Heart right ventricle (tissue), 16 donors: ENCODE measurements at regions not wholly inside any gene's neighbourhood (a gene's known extent, or its start where the extent isn't known, plus 50 kb on each side); places are given as distances from the start of the nearest gene placed in this dataset.

Experiments
- ATAC-seq, 8 donors: fragments of 200-7000 bp; cut with Tn5 transposase; one replicate each; pipeline ENCODE4 v1.9.1; 2020; ENCODE audit warnings: mild to moderate bottlenecking in 8 of 8, moderate library complexity in 8 of 8, moderate number of reproducible peaks in 1 of 8
- DNase-seq, 2 donors: peaks; one replicate each; pipeline ENCODE4 v3.0.0-alpha.2; 2020
- H3K27ac ChIP-seq, 10 donors: fragments of 200-600 bp; sonication (generic) in 2 of 10; one replicate each; pipeline versions ENCODE4 v1.5.0 to v1.8.0; 2020 to 2022; ENCODE audit warnings: mild to moderate bottlenecking in 3 of 10
- H3K27me3 ChIP-seq, 7 donors: fragments of 200-600 bp; one replicate each; pipeline ENCODE4 v1.8.0; 2021 to 2022; ENCODE audit warnings: mild to moderate bottlenecking in 2 of 7
- H3K36me3 ChIP-seq, 9 donors: fragments of 200-600 bp; sonication (generic) in 1 of 9; one replicate each; pipeline versions ENCODE4 v1.5.0 to v1.8.0; 2020 to 2022; ENCODE audit warnings: mild to moderate bottlenecking in 2 of 9
- H3K4me1 ChIP-seq, 9 donors: fragments of 200-600 bp; sonication (generic) in 1 of 9; one replicate each; pipeline versions ENCODE4 v1.5.0 to v1.8.0; 2020 to 2022; ENCODE audit warnings: mild to moderate bottlenecking in 4 of 9
- H3K4me3 ChIP-seq, 10 donors: fragments of 200-600 bp; sonication (generic) in 2 of 10; one replicate each; pipeline versions ENCODE4 v1.5.0 to v1.8.0; 2020 to 2022; ENCODE audit warnings: mild to moderate bottlenecking in 7 of 10, moderate library complexity in 2 of 10
- H3K9me3 ChIP-seq, 11 donors: fragments of 200-600 bp in 10 of 11; sonication (generic) in 2 of 11; one replicate each; pipeline versions ENCODE4 v1.5.0 to v1.8.0; 2013 to 2022; ENCODE audit warnings: mild to moderate bottlenecking in 2 of 11, control low read depth in 1 of 11, moderate library complexity in 1 of 11
- CTCF ChIP-seq, 9 donors: fragments of 200-600 bp; sonication (generic) in 2 of 9; IDR thresholded peaks; one replicate each; pipeline versions ENCODE4 v1.5.0 to v1.8.0; 2021 to 2022; ENCODE audit warnings: antibody characterized with exemption in 9 of 9, mild to moderate bottlenecking in 5 of 9, moderate library complexity in 1 of 9
- WGBS, 2 donors: extraction: QIAGEN DNeasy Blood & Tissue Kit; methylation state at CpG; one replicate each; pipeline ENCODE4 v1.1.7; 2013; ENCODE audit warnings: inconsistent platforms in 1 of 2; 5-methylcytosine and 5-hydroxymethylcytosine counted together
- intact Hi-C, 10 donors: fragments of 100-400 bp; cut with DNase I; formaldehyde crosslinking; loops; one replicate each; pipeline versions ENCODE4 v1.11.1 to v1.14.2; 2022
- donor health status: Arrhythmogenic right ventricular cardiomyopathy.
- donor health status: ischemic (EF 13 %, LVEDD 7.1; RV severe dilation, severe dysfunction).
- donor health status: healthy with polysubstance abuse.
- donor health status: DM: no; HTN: yes; CAD: no.
- donor health status: DM: no; HTN: no; CAD: no.
- donor health status: ischemic (EF 25% LVEDD 6.9; RV normal size, moderate dysfunction).
- donor health status: ischemic (EF 25% LVEDD 5.7; RV mildly dilated, moderate dysfunction).
- donor health status: healthy.
- donor health status: DM: yes; HTN: yes; CAD: no.
- donor health status: Ischemic cardiomyopathy.
- donor health status: ischemic (EF 35%, LVEDD 5.7; RV mildly dilated, moderate dysfunction).
- donor health status: nonischemic (EF 11% LVEDD 7.7; RV severe dilation, severe dysfunction).
- donor health status: DM: yes; HTN: yes; CAD: no.
- donor health status: PGD.
- donor health status: ischemic (EF 29% LVEDD 5.4; RV normal size, mild dysfunction).
- donor health status: nonischemic (EF 23%, LVEDD 6.1; RV moderate dilation, normal function).

GRCh38 chr6:79832723-79833122, 114.6 kb downstream of the ELOVL4 start:
- Histone ChIP-seq H3K36me3 (no peaks in the 10 kb centered on the region), H3K27ac (no peak overlapping the region), H3K4me3 (no peak overlapping the region), H3K4me1 (no peaks in the 10 kb centered on the region), H3K9me3 (no peaks in the 10 kb centered on the region), H3K27me3 (peaks cover 0 to 4% (median 0%) of the 10 kb centered on the region in 7 donors)
- DNase-seq (no peak), ATAC-seq (no peak)
- 36 to 48% methylated on average over 2 of the region's 2 CpGs for WGBS, 2 donors
- intact Hi-C loops: no loop called here
- TF ChIP-seq CTCF (IDR thresholded peaks at IDR 0.05): no peak

- Histone ChIP-seq H3K4me1 (no peaks in the 10 kb centered on the region), H3K27me3 (peaks cover 0 to 3% (median 0%) of the 10 kb centered on the region in 7 donors), H3K9me3 (peaks cover 0 to 11% (median 0%) of the 10 kb centered on the region in 11 donors), H3K27ac (no peak overlapping the region), H3K4me3 (no peak overlapping the region), H3K36me3 (no peaks in the 10 kb centered on the region)
- DNase-seq (no peak), ATAC-seq (no peak)
- intact Hi-C loops: no loop called here
- TF ChIP-seq CTCF (IDR thresholded peaks at IDR 0.05): no peak
- 42 to 51% methylated on average over 2 of the region's 2 CpGs for WGBS, 2 donors
Observed at GRCh38 chr6:79824202-79824601, 123.2 kb downstream of the ELOVL4 start.

GRCh38 chr6:79821859-79822258, 125.5 kb downstream of the ELOVL4 start:
- Histone ChIP-seq H3K36me3 (no peaks in the 10 kb centered on the region), H3K27ac (no peak overlapping the region), H3K4me3 (no peak overlapping the region), H3K27me3 (peaks cover 0 to 3% (median 0%) of the 10 kb centered on the region in 7 donors), H3K4me1 (no peaks in the 10 kb centered on the region), H3K9me3 (peaks cover 0 to 10% (median 0%) of the 10 kb centered on the region in 11 donors)
- intact Hi-C loops: no loop called here
- ATAC-seq (no peak), DNase-seq (no peak)
- no peak for TF ChIP-seq CTCF (IDR thresholded peaks at IDR 0.05)
- WGBS, 2 donors: 27 to 37% methylated on average over 3 of the region's 3 CpGs

- Histone ChIP-seq H3K27me3 (no peaks in the 10 kb centered on the region), H3K36me3 (no peaks in the 10 kb centered on the region), H3K9me3 (no peaks in the 10 kb centered on the region), H3K4me1 (no peaks in the 10 kb centered on the region), H3K27ac (no peak overlapping the region), H3K4me3 (no peak overlapping the region)
- intact Hi-C loops: loop anchor here in 3 of 10 donors (10.0 kb wide), 2 partner anchors 244 to 254 kb away; no protein-coding TSS in a partner anchor
- DNase-seq (no peak), ATAC-seq (no peak)
- TF ChIP-seq CTCF (IDR thresholded peaks at IDR 0.05): no peak
- 89% methylated on average over 3 of the region's 3 CpGs for WGBS, 2 donors
Observed at GRCh38 chr6:79818471-79818870, 128.9 kb downstream of the ELOVL4 start.
